Gastroesophageal sphincter (tissue), 2 donors: ENCODE measurements at regions not wholly inside any gene's neighbourhood (a gene's known extent, or its start where the extent isn't known, plus 50 kb on each side); places are given as distances from the start of the nearest gene placed in this dataset.

Experiments used
- EP300 ChIP-seq: sonication (generic); formaldehyde crosslinking; IDR thresholded peaks from one replicate; pipeline ENCODE4 v1.6.1; 2017; ENCODE audit warnings: antibody characterized with exemption, mild to moderate bottlenecking
- POLR2A ChIP-seq, 2 donors: fragments of 450-650 bp; IDR thresholded peaks; one replicate each; pipeline ENCODE4 v1.6.1; 2017; ENCODE audit warnings: antibody characterized with exemption in 2 of 2, mild to moderate bottlenecking in 2 of 2, moderate library complexity in 1 of 2

GRCh38 chr1:5647234-5647633, 345.0 kb downstream of the NPHP4 start:
- TF ChIP-seq EP300 (no peak), POLR2A (IDR thresholded peaks at IDR 0.05) (no peak)
